ENCODE measurements at regions not wholly inside any gene's neighbourhood (a gene's known extent, or its start where the extent isn't known, plus 50 kb on each side); places are given as distances from the start of the nearest gene placed in this dataset.

GRCh38 chr11:13076961-13077360 is 67.8 kb downstream of the RASSF10 start:
- Histone ChIP-seq H4K8ac (ENCODE audit: low read depth in 2 of 2, low read length in 2 of 2) (no peak overlapping the region), H3K27me3 (ENCODE audit: control insufficient read depth, insufficient read depth, low read length) (peaks cover 61% of the 10 kb centered on the region), H3K18ac (ENCODE audit: low read depth, low read length) (no peak overlapping the region), H3K4me1 (ENCODE audit: control insufficient read depth, insufficient read depth, low read length) (no peaks in the 10 kb centered on the region), H4K5ac (ENCODE audit: low read depth, low read length) (no peak overlapping the region), H2AK9ac (replicated peaks; ENCODE audit: low read depth, low read length, poor library complexity) (no peak overlapping the region), H3K9me1 (ENCODE audit: insufficient read depth, low read length) (no peaks in the 10 kb centered on the region), H2AFZ (replicated peaks; ENCODE audit: low read length, poor library complexity) (no peak overlapping the region), H4K20me1 (ENCODE audit: insufficient read depth, low read length) (no peaks in the 10 kb centered on the region), H2BK120ac (ENCODE audit: low read depth, low read length) (no peak overlapping the region), H3K9ac (ENCODE audit: low read depth, low read length) (no peak overlapping the region), H3K56ac (ENCODE audit: extremely low read depth, insufficient read depth, low read length) (no peak overlapping the region), H3K36me3 (ENCODE audit: control insufficient read depth, insufficient read depth, low read length) (no peaks in the 10 kb centered on the region), H3K4me3 (ENCODE audit: insufficient read depth, low read depth, low read length) (no peak overlapping the region), H3K9me3 (ENCODE audit: control insufficient read depth, insufficient read depth, low read length) (no peaks in the 10 kb centered on the region), H3K4me2 (ENCODE audit: low read depth, low read length) (no peak overlapping the region), H3K4ac (ENCODE audit: low read depth, low read length) (no peak overlapping the region), H2BK20ac (ENCODE audit: low read depth, low read length) (no peak overlapping the region), H3K79me1 (ENCODE audit: low read depth in 1 of 2, low read length in 2 of 2) (no peaks in the 10 kb centered on the region), H2BK5ac (ENCODE audit: low read depth, low read length, poor library complexity, severe bottlenecking) (no peak overlapping the region), H3K23ac (ENCODE audit: low read depth, low read length) (no peak overlapping the region), H2BK15ac (ENCODE audit: low read depth, low read length) (no peak overlapping the region), H3K14ac (replicated peaks; ENCODE audit: low read depth, low read length) (no peak overlapping the region), H3K27ac (ENCODE audit: insufficient read depth, low read length) (no peak overlapping the region), H4K91ac (ENCODE audit: insufficient read depth, low read depth, low read length) (no peak overlapping the region), H2AK5ac (ENCODE audit: low read depth, low read length) (no peak overlapping the region)
- no peak for DNase-seq
- BruUV-seq (replicated peaks) = no TSS peak
- POLR2A ChIA-PET (ENCODE audit: unreplicated experiment) = no interaction called here
- no peak for ATAC-seq (ENCODE audit: low read depth)
- TF ChIP-seq CTCF (conservative IDR thresholded peaks at IDR 0.05; ENCODE audit: low read depth, low read length) (no peak), BHLHE40 (IDR thresholded peaks at IDR 0.05; ENCODE audit: low read depth, low read length) (no peak), MAZ (IDR thresholded peaks at IDR 0.05; ENCODE audit: borderline replicate concordance, low read depth, low read length) (no peak), FOS (IDR thresholded peaks at IDR 0.05; ENCODE audit: low read depth, low read length) (no peak), USF2 (IDR thresholded peaks at IDR 0.05; ENCODE audit: low read depth, low read length) (no peak), ELK1 (IDR thresholded peaks at IDR 0.05; ENCODE audit: borderline replicate concordance, low read depth, low read length) (no peak), NFE2L2 (IDR thresholded peaks at IDR 0.05; ENCODE audit: low read depth, low read length) (no peak), SMC3 (IDR thresholded peaks at IDR 0.05; ENCODE audit: low read depth, low read length) (no peak), RCOR1 (IDR thresholded peaks at IDR 0.05; ENCODE audit: insufficient replicate concordance, low read length) (no peak)
- intact Hi-C loops (cut with micrococcal nuclease) (no loop called here), dilution Hi-C loops (cut with HindIII; ENCODE audit: low sequenced_read_pairs, unreplicated experiment) (no loop called here), in situ Hi-C loops (cut with MboI; ENCODE audit: low sequenced_read_pairs) (no loop called here)
- WGBS, 2 experiments (ENCODE audit: extremely low coverage in 2 of 2, insufficient read length in 1 of 2) = no CpG with 5 or more reads among the region's 2 CpGs
- CTCF ChIA-PET = no interaction called here

All from IMR-90 (cell line).